Heart left ventricle (tissue), 16 donors: ENCODE measurements at regions not wholly inside any gene's neighbourhood (a gene's known extent, or its start where the extent isn't known, plus 50 kb on each side); places are given as distances from the start of the nearest gene placed in this dataset.

Experiments used
- ATAC-seq, 4 donors: fragments of 200-7000 bp; cut with Tn5 transposase; one replicate each; pipeline ENCODE4 v1.9.1; 2020 to 2022; ENCODE audit warnings: moderate library complexity in 4 of 4, mild to moderate bottlenecking in 3 of 4, moderate number of reproducible peaks in 1 of 4
- DNase-seq, 5 donors: peaks; one replicate each; pipeline ENCODE4 v3.0.0-alpha.2; 2020
- H3K27ac ChIP-seq, 12 donors: fragments of 200-600 bp; sonication (generic) in 4 of 12; one replicate each; pipeline versions ENCODE4 v1.5.0 to v1.8.0; 2016 to 2022; ENCODE audit warnings: mild to moderate bottlenecking in 2 of 12
- H3K27me3 ChIP-seq, 9 donors: fragments of 200-600 bp; sonication (generic) in 2 of 9; one replicate each; pipeline versions ENCODE4 v1.5.1 to v1.8.0; 2016 to 2022; ENCODE audit warnings: mild to moderate bottlenecking in 3 of 9
- H3K36me3 ChIP-seq, 9 donors: fragments of 200-600 bp; sonication (generic) in 2 of 9; one replicate each; pipeline versions ENCODE4 v1.5.0 to v1.8.0; 2018 to 2022; ENCODE audit warnings: mild to moderate bottlenecking in 2 of 9
- H3K4me1 ChIP-seq, 12 donors: fragments of 200-600 bp; sonication (generic) in 4 of 12; one replicate each; pipeline versions ENCODE4 v1.5.0 to v1.8.0; 2016 to 2022; ENCODE audit warnings: mild to moderate bottlenecking in 3 of 12
- H3K4me3 ChIP-seq, 12 donors: fragments of 200-600 bp; sonication (generic) in 4 of 12; one replicate each; pipeline versions ENCODE4 v1.5.0 to v1.8.0; 2017 to 2022; ENCODE audit warnings: mild to moderate bottlenecking in 9 of 12, moderate library complexity in 4 of 12
- H3K9me3 ChIP-seq, 12 donors: fragments of 200-600 bp; sonication (generic) in 4 of 12; one replicate each; pipeline versions ENCODE4 v1.5.0 to v1.8.0; 2016 to 2022; ENCODE audit warnings: mild to moderate bottlenecking in 1 of 12
- CTCF ChIP-seq, 12 donors: fragments of 200-600 bp; sonication (generic) in 4 of 12; IDR thresholded peaks; one replicate each; pipeline versions ENCODE4 v1.5.0 to v1.8.0; 2018 to 2022; ENCODE audit warnings: antibody characterized with exemption in 12 of 12, mild to moderate bottlenecking in 5 of 12
- POLR2A ChIP-seq, 2 donors: fragments of 450-650 bp; IDR thresholded peaks; one replicate each; pipeline ENCODE4 v1.6.1; 2017; ENCODE audit warnings: antibody characterized with exemption in 2 of 2, mild to moderate bottlenecking in 2 of 2, moderate library complexity in 2 of 2
- WGBS, 4 donors: extraction: QIAGEN DNeasy Blood & Tissue Kit in 2 of 4; methylation state at CpG; one replicate each; pipeline versions ENCODE4 v1.1.5 to v1.1.7; 2013 to 2018; 5-methylcytosine and 5-hydroxymethylcytosine counted together
- intact Hi-C, 10 donors: fragments of 100-400 bp; cut with DNase I; formaldehyde crosslinking; loops; one replicate each; pipeline versions ENCODE4 v1.11.1 to v1.14.2; 2022
- donor health status: ischemic (EF 13 %, LVEDD 7.1; RV severe dilation, severe dysfunction).
- donor health status: healthy with polysubstance abuse.
- donor health status: DM: no; HTN: yes; CAD: no.
- donor health status: DM: no; HTN: no; CAD: no.
- donor health status: ischemic (EF 25% LVEDD 6.9; RV normal size, moderate dysfunction).
- donor health status: ischemic (EF 25% LVEDD 5.7; RV mildly dilated, moderate dysfunction).
- donor health status: healthy.
- donor health status: DM: yes; HTN: yes; CAD: no.
- donor health status: ischemic (EF 35%, LVEDD 5.7; RV mildly dilated, moderate dysfunction).
- donor health status: nonischemic (EF 11% LVEDD 7.7; RV severe dilation, severe dysfunction).
- donor health status: DM: yes; HTN: yes; CAD: no.
- donor health status: PGD.
- donor health status: ischemic (EF 29% LVEDD 5.4; RV normal size, mild dysfunction).
- donor health status: nonischemic (EF 23%, LVEDD 6.1; RV moderate dilation, normal function).

- Histone ChIP-seq H3K36me3 (no peaks in the 10 kb centered on the region), H3K27ac (no peak overlapping the region), H3K9me3 (no peaks in the 10 kb centered on the region), H3K4me1 (no peaks in the 10 kb centered on the region), H3K27me3 (no peaks in the 10 kb centered on the region), H3K4me3 (no peak overlapping the region)
- 82 to 89% (median 85%) methylated on average over 9 of the region's 9 CpGs for WGBS, 4 donors
- ATAC-seq, result no peak
- TF ChIP-seq CTCF (IDR thresholded peaks at IDR 0.05), result no peak
- no peak for TF ChIP-seq POLR2A (IDR thresholded peaks at IDR 0.05)
- intact Hi-C loops, result no loop called here
- no peak for DNase-seq
These were observed 442.4 kb upstream of the RARB start for GRCh38 chr3:24985668-24986067.

GRCh38 chr3:24986612-24987011 is 441.5 kb upstream of the RARB start:
- no peaks in the 10 kb centered on the region for H3K36me3 ChIP-seq
- no peak overlapping the region for H3K4me3 ChIP-seq
- 87 to 91% (median 90%) methylated on average over 7 of the region's 7 CpGs for WGBS, 4 donors
- TF ChIP-seq CTCF (IDR thresholded peaks at IDR 0.05), result no peak
- no peak for TF ChIP-seq POLR2A (IDR thresholded peaks at IDR 0.05)
- intact Hi-C loops, result no loop called here
- no peaks in the 10 kb centered on the region for H3K27me3 ChIP-seq
- no peak overlapping the region for H3K27ac ChIP-seq
- ATAC-seq, result no peak
- no peaks in the 10 kb centered on the region for H3K9me3 ChIP-seq
- no peaks in the 10 kb centered on the region for H3K4me1 ChIP-seq
- no peak for DNase-seq

- intact Hi-C loops, result no loop called here
- Histone ChIP-seq H3K4me1 (no peaks in the 10 kb centered on the region), H3K4me3 (no peak overlapping the region), H3K9me3 (no peaks in the 10 kb centered on the region), H3K27ac (no peak overlapping the region), H3K36me3 (no peaks in the 10 kb centered on the region), H3K27me3 (no peaks in the 10 kb centered on the region)
- TF ChIP-seq POLR2A (IDR thresholded peaks at IDR 0.05) (no peak), CTCF (IDR thresholded peaks at IDR 0.05) (no peak)
- DNase-seq, result no peak
- 94 to 100% (median 96%) methylated on average over 2 of the region's 2 CpGs for WGBS, 4 donors
- no peak for ATAC-seq
These were observed 428.7 kb upstream of the RARB start for GRCh38 chr3:24999357-24999756.

- ATAC-seq (no peak), DNase-seq (no peak)
- no peak overlapping the region for H3K27ac ChIP-seq
- TF ChIP-seq POLR2A (IDR thresholded peaks at IDR 0.05), result no peak
- TF ChIP-seq CTCF (IDR thresholded peaks at IDR 0.05), result no peak
- no peaks in the 10 kb centered on the region for H3K4me1 ChIP-seq
- intact Hi-C loops, result no loop called here
- H3K27me3 ChIP-seq, result no peaks in the 10 kb centered on the region
- H3K4me3 ChIP-seq, result no peak overlapping the region
- H3K36me3 ChIP-seq, result no peaks in the 10 kb centered on the region
- 61 to 77% (median 63%) methylated on average over 1 of the region's 1 CpG for WGBS, 4 donors
- H3K9me3 ChIP-seq, result no peaks in the 10 kb centered on the region
These were observed 427.0 kb upstream of the RARB start for GRCh38 chr3:25000971-25001591.
